GM04503 (cell line): ENCODE measurements at regions not wholly inside any gene's neighbourhood (a gene's known extent, or its start where the extent isn't known, plus 50 kb on each side); places are given as distances from the start of the nearest gene placed in this dataset.
"Not testable (repeated sequence)": the region's sequence is repeated elsewhere in the genome, so short reads cannot be mapped to it uniquely, and the experiment has no call there.

Experiments used
- DNase-seq: peaks from one replicate; pipeline ENCODE4 v3.0.0-alpha.2; 2012; ENCODE audit warnings: low read depth

GRCh38 chr7:155377071-155377837, 79.6 kb downstream of the INSIG1 start:
- no peak for DNase-seq

GRCh38 chr7:155377838-155378579, 79.9 kb upstream of the EN2 start:
- DNase-seq: no peak

- no peak for DNase-seq
These were observed 79.4 kb upstream of the EN2 start for GRCh38 chr7:155378580-155378934.

- no peak for DNase-seq
These were observed 78.7 kb upstream of the EN2 start for GRCh38 chr7:155378959-155379871.

- DNase-seq: peak; percentile 8
These were observed 77.6 kb upstream of the EN2 start for GRCh38 chr7:155380221-155380861.

- no peak for DNase-seq
These were observed 76.7 kb upstream of the EN2 start for GRCh38 chr7:155380976-155381851.

- DNase-seq: no peak
These were observed 75.8 kb upstream of the EN2 start for GRCh38 chr7:155381852-155382801.

GRCh38 chr7:155382802-155383171, 75.1 kb upstream of the EN2 start:
- no peak for DNase-seq

- DNase-seq: no peak
These were observed 74.0 kb upstream of the EN2 start for GRCh38 chr7:155383756-155384491.

GRCh38 chr7:155384751-155385150, 73.2 kb upstream of the EN2 start:
- DNase-seq: no peak

- not testable (repeated sequence) for DNase-seq
These were observed 72.7 kb upstream of the EN2 start for GRCh38 chr7:155385182-155385581.

GRCh38 chr7:155386608-155387007, 71.3 kb upstream of the EN2 start:
- no peak for DNase-seq

- DNase-seq: no peak
These were observed 70.8 kb upstream of the EN2 start for GRCh38 chr7:155387066-155387620.

- DNase-seq: no peak
These were observed 69.4 kb upstream of the EN2 start for GRCh38 chr7:155388561-155388960.

GRCh38 chr7:155391414-155391813, 66.5 kb upstream of the EN2 start:
- no peak for DNase-seq

- no peak for DNase-seq
These were observed 65.0 kb upstream of the EN2 start for GRCh38 chr7:155392726-155393570.

- no peak for DNase-seq
These were observed 63.5 kb upstream of the EN2 start for GRCh38 chr7:155394413-155394812.
